NK-92 treated with Interleukin-12 subunit alpha and Interleukin-12 subunit beta, amount 100 ng/mL, for 24 hours (cell line): ENCODE measurements at regions not wholly inside any gene's neighbourhood (a gene's known extent, or its start where the extent isn't known, plus 50 kb on each side); places are given as distances from the start of the nearest gene placed in this dataset.
"Not testable (repeated sequence)": the region's sequence is repeated elsewhere in the genome, so short reads cannot be mapped to it uniquely, and the experiment has no call there.

Experiments
- DNase-seq: peaks from one replicate; lab custom pipeline; 2025; lab: John Stamatoyannopoulos, UW

DNA sequence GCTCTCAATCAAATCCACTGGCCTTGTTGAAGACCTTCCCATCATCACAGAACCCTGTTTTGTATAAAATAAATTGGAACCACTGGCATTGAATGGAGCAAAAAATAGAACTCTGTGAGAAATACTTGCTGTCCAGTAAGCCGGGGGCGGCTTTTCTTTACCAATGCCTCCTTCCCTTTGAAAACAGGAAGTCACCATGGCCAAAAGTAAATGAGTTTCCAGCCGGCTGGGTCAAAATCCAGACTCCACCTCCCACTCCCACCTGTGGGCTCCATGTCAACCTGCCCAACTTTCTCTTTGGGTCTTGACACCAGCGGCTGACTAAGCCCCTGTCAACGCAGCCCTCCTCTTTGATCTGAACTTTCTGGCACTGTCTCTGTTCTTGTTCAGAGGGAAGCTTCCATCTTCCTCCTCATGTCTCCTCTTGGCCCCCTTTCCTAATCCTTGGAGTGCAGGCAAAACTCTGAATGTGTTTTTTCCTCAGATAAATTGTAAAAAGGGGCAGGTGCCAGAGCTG lies 95.2 kb downstream of the TFAP2C start:
- DNase-seq, result no peak

DNA sequence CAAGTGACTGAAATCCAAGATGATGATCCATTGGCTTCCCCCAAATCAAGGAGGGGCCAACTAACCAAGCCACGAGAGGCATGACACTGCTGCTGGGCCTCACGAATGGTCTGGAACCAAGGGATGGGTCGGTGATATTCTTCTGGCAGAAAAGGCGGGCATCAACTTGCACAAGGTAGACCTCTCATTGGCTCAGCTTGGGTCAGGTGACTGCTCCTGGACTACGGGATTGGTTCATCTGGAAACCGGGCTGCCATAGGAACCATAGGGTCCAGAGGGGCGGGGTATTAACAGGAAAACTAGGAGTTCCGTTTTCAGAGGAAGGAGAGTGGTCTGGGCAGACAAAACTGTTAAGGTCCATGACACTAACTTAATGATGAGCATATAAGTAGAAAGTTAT lies 100.9 kb downstream of the TFAP2C start:
- no peak for DNase-seq

DNA sequence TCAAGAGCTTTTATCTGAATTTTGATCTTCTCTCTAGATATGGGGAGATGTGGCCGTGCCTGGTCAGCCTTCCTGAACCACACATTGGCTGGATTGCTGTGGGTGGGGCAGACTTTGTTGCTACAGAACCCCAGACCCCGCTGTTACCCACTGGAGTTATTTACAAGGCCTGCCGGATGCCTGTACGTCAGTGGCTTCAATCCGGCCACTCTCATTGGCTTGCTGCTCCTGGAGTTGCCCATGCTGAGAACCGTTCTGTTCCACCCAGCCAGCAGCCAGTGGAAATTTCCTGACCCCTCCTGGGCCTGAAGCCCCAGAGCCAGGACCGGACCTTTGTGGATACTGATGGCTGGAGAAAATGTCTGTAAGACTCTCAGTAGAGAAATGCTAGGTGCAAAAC lies 101.9 kb downstream of the TFAP2C start:
- no peak for DNase-seq

DNA sequence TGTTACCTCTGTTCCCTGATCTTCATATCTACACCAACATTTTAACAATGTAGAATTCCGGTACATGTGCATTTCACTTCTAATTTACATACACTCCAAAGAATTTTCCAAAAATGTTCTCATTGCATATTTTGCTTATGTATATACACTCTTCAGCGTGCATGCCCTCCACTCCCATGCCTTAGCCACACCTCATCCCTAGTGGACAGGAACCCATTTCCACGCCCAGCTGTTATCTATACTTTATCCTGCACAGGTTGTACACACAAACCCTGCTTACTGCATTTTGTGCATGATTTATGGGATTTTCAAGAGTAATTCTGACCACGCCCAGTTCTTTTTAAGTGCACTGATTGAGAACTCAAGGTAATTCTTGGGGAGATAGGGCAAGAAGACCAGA lies 102.4 kb downstream of the TFAP2C start:
- DNase-seq, result no peak

DNA sequence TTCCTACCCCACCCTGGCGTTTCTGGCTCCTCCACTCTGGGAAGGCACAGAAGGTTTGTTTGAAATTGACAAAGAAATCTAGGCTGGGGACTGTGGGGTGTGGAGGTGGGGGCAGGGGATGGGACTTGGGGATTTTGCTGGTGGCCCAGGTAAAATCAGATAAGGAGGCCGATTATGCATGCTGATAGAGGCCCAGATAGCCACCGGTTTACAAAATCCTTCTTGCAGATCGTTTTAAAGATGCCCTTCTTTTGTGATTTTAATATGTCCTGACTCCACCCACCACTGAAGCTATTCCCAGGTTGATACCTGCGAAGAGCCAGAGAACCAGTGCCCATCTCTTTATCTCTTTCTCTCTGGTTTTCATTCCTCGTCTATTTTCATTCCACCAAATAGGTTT lies 104.9 kb downstream of the TFAP2C start:
- DNase-seq, result no peak

DNA sequence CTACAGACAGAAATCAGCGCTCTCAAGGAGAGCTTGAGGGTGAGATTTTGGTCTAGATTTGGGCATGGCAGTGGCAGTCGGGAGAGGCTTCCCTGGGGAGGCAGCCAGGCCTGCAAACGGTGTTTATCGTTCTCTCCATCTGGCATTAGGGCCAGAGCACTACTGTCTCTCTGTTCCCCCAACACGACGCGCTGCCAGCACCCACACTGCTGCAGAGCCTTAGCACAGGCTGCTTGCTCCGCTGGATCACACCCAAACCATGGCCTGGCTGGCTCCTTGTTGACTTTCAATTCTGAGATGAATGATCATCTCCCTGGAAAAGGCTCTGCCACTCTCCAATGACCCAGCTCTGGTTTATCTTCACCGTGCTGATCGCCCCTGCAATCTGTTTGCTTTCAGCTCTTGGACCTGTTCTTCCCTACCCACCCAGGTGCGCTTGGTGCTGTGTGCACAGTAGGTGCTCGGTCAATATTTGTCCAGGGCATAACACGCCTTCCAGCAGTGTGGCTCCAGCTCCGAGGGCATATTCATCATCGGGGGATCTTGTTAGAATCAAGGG lies 106.1 kb downstream of the TFAP2C start:
- no peak for DNase-seq

DNA sequence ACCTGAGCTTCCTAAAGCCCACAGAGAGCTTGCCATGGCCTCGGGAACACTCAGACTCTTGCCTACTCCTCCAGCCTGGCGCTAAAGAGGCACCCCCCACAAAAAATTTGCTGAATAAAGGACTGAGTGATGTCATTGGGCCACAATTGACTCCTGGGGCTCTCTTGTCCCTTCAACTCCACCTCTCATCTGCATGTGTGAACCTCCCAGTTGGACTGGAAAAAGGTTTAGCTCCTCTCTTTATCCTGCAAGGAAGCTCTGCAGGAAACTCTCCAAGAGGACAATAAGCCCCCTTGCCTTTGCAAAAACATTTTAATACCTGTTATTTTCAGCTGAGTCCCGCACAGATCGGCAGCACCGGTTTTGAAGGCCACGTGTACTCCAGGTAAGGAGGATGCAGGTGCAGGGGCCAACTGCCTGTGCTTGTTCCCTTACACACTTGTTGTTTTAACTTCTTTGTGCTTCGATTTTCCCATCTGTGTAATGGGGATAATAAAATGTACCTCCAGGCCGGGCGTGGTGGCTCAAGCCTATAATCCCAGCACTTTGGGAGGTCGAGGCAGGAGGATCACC lies 107.3 kb downstream of the TFAP2C start:
- no peak for DNase-seq

DNA sequence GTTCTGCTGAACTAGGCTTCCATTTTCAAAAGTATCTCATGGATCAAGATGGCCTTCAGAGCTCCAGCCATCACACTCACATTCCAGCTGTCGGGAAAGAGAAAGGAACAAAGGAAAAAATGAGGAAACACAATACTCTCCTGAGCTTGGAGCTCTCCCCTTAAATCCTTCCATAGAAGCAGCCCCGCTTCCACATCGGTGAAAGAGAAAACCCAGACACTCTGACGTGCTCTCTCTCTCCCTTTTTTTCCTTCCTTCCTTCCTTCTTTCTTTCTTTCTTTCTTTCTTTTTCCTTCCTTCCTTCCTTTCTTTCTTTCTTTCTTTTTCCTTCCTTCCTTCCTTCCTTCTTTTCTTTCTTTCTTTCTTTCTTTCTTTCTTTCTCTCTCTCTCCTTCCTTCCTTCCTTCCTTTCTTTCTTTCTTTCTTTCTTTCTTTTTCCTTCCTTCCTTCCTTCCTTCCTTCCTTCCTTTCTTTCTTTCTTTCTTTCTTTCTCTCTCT lies 115.3 kb downstream of the TFAP2C start:
- not testable (repeated sequence) for DNase-seq

DNA sequence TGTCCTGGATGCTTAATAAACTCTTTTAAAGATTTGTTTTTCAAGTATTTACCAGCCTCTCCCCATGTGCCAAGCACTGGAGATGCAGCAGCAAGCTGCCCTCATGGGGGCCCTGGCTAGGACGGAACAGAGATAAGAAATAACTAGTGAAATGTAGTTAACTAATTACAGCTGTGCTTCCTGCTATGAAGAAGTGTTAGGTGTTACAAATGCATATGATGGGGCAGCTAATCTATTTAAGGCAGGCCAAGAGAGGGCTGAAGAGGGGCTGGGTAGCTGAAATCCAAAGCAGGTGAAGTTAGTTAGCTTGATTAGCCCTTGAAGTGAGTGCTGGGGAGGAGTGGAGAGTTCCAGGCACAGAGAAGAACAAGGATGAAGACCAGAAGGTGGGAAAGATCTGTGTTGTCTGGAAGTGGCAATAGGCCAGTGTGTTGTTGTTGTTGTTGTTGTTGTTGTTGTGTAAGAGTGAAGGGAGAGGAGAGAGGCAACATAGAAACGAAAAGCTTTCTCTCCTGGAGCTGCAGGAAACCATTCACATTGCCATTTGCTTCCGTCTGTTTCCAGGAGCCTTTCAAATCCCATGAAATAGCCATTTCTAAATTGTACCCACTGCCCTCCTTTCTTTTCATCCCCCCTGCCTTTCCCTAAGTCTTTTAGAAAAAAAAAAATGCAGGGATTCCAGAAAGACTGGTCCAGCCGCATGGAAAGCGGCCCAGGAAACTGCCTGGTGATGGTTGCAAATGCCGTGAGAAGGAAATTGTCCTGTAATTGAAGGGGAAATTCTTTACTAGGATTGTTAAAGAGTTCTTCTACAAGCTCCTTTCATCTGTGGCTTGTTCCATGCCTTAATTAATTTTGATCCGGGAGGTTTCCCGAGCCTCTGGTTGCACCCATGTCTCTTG lies 119.6 kb downstream of the TFAP2C start:
- no peak for DNase-seq

DNA sequence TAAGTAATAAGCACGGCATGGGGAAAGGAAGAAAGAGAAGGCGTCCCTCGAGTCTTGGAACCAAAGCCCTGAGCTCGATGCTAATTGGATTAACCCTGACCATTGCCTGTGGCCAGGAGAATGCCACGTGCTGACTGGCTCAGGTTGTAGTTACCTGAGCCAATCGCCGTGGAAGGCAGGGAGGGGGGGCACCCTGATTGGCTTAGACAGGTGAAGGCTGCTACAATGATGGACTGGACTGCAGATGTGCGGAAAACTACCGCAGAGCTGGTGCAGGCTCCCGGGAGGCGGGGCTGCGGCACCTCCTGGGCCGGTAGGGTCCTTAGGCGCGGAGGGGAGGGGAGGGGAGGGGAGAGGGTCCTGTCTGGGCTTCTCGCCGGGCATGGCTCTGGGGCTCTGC lies 121.3 kb downstream of the TFAP2C start:
- DNase-seq, result no peak

DNA sequence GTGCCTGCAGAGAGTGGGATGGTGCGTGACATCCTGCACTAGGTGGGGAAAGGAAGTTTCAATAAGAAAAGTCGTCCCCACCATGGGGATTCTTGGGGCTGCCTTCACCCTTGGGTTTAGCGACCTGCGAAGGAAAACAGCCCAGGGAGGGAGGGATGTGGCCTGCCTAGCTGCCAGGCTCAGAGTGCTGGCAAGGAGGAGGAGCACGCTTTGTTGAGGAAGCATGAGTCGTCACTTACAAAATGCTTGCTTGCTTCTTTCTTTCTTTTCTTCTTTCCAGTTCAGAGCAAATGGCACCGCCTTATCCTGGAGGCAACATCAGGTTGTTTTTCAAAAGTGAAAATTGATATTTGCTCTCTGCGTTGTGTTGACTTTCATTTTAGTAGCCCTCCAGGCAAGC lies 123.2 kb downstream of the TFAP2C start:
- DNase-seq, result no peak

DNA sequence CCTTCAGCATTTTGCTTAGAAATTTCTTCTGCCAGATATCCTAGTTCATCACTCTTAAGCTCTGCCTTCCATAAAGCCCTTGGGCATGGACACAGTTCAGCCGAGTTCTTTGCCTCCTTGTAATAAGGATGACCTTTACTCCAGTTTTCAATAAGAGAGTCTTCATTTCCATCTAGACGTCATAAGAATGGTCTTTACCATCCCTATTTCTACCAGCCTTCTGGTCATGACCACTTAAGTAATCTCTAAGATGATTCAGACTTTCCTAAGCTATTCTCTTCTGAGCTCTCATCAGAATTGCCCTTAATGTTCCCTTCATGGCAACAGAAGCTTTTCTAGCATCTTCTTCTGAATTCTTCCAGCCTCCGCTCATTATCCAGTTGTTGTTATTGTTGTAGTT lies 126.1 kb downstream of the TFAP2C start:
- DNase-seq, result no peak

DNA sequence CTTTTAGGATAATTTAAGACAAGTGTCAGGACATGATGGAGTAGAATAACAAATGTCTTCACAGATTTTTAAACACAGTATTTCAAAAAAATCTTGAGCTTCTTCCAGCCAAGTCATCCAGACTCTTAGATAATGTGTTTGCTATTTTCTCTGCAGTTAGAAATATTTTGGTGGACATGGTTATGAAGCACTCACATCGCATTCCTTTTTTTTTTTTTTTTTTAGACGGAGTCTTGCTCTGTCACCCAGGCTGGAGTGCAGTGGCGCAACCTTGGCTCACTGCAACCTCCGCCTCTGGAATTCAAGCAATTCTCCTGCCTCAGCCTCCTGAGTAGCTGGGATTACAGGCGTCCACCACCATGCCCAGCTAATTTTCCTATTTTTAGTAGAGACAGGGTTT lies 127.6 kb downstream of the TFAP2C start:
- DNase-seq, result not testable (repeated sequence)

DNA sequence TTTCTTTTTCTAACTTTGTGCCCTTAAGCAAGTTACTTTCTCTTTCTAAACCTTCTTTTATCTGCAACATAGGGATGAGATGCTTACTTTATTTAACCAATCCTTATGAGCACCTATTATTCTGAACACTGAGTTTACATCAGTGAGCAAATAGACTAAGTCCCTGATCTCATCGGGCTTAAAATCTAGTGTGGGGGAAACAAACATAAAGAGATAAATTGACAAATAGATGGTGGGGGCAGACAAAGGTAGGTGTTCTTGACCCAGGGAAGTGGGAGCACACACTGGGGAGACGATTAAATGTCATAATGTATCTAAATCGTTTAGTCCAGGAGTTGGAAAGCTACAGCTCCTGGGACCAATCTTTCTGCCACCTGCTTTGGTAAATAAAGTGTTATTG lies 129.6 kb downstream of the TFAP2C start:
- DNase-seq, result no peak

DNA sequence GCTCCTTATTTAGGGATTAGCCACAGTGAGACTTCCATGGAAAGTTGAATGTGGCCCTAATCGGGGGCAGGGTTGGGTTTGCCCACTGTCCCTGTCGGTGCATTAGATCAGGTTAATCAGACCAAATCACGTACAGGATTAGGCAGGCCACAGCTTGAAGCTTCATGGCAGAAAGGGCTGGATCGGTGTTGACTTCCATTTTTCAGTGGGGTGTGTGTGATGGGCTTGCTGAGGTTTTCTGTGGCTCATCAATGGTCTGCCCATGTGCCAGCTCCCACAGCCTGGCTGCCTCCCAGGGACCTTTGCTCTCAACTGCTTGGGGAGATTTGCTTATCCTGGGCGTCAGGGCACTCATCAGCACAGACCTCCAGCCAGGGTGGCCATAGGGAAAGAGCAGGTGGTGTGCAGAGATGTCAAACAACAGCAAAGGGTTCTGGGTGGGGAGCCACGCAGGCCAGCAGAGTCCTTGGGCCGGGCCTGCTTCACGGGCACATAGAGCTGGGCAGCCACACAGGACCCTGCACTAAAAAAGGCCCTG lies 130.7 kb downstream of the TFAP2C start:
- no peak for DNase-seq

DNA sequence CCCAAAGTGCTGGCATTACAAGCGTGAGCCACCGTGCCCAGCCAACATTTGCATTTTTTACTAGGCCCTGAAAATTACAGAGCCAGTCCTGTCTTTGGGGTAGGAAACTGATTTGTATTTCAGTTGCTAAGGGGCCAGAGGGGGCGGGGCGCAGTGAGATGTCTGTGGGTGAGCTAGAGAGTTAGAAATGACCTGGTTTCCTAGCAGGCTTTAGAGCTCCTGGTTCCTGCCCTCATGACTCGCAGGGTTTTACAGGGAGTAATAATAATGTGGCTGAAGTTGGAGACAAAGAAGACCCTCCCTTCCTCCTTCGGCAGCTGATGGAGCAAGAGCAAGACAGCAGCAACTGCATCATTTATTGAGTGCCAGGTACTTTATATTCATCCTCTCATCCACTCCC lies 131.5 kb downstream of the TFAP2C start:
- DNase-seq, result no peak

DNA sequence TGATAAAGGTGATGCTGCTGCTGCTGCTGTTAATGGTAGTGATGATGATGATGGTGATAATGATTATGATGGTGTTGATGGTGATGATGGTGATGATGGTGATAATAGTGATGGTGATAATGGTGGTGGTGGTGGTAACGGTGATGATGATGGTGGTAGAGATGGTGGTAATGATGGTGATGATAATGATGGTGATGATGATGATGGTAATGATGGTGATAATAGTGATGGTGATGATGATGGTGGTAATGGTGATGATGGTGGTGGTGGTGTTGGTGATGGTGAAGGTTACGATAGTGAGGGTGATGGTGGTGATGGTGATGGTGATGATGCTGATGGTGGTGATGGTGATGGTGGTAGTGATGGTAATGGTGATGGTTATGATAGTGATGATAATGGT lies 132.3 kb downstream of the TFAP2C start:
- no peak for DNase-seq

DNA sequence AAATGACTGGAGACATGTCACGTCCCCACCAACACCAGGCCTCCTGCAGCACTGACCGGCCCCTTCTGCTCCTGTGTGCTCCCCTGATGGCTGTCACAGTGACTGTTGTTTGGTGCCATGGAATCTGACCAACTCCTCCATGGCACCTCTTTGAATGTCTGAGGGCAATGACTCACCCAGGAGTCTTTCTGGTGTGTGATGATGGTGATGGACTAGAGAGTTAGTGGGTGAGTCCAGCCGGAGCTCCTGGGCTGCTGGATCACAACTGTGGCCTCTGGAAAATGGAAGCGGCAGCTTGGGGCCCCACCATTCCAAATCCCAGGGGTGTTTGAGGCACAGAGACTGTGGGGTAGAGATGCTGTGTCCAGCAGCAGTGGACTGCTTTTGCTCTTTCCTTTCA lies 133.3 kb downstream of the TFAP2C start:
- DNase-seq, result no peak

DNA sequence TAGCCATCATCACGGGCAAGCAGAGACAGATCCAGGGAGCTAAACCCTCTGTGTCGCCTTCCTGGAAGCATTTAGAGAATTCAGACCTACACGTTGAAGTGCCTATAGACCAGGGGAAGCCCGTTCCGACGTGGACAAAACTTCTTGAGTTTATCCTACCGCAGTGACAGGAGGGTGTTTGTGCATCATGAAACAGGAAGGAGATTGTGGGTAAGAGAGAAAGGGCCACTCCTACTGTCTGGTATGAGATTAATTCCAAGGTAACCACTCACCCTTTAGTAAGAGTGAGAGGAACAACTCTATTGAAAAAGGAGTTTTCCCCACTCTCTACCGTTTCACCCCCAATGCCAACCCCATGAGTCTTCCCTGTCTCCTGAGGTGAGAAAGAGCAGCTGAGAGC lies 133.7 kb downstream of the TFAP2C start:
- no peak for DNase-seq

DNA sequence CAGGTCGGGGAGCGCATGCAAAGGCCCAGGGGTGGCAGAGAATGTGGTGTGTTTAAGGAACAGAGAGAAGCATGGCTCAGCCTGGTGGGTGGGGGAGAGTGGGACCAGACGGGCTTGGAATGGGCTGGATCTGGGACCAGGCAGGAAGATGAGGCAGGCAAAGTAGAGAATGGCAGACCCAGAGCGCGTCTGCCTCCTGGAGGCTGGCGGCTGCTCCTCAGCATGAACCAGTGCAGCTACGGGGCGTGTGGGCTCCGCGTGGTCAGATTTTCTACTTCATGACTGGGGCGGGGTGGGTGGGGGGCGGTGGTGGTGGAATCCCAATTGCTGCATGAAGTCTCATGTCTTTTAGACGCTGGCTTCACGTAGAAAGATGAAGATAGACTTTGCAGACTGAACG lies 135.6 kb downstream of the TFAP2C start:
- no peak for DNase-seq

DNA sequence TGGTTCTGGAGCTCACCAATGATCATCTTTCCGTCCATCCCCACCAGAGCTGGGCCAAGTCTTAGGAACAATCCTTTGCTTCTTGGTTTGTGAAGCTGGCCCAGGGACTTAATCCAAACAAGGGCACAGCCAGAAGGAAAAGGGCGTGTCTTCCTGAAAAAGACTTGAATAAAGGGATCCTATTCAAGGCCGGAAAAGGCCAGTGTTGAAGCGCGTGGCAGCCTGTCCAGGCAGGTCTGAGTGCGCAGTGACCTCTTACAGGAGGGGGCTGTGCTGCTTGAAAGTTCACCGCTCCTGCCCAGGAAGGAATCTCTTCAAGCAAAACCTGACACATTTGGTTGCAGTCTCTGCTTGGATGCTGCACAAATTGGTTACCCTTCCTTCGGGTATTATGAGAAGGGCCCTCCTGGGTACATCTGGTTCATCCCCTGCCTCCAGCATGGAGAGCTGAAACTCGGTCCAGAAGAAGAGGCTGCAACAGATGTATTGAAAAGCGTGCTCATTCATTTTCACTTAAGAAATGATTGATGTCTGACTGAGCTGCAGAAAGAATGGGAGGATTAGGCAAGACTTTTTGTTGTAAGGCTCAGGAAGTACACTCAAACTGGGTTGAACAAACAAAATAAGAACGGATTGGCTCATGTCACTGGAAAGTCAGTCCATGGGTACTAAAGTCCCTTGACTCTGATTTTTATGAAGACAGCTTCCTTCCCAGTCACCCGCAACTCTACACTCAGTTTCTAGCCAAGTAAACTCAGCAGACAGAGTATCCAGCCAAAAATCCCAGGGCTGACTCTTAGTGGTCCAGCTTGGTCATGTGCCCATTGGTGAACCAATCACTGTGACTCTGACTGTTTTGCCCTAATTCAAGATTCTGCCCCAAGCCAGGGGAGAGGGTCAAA lies 136.3 kb downstream of the TFAP2C start:
- DNase-seq, result no peak

DNA sequence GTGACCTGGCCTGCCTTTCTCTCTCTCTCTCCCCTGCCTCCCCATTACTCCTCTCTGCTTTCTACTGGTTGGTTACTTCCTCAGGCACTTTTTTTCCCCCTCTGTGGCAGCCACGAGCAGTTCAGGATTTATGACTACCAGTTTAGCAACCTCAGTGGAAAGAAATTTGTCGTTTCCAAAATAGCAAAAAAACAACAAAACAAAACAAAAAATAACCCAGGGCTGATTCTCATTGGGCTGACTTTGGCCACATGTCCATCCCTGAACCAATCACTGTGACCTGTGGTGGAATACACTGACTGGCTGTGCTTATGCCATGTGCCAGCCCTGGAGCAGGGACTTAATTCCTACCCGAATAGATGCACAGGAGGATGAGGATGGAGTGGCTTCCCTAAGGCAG lies 137.4 kb downstream of the TFAP2C start:
- no peak for DNase-seq
